Lung (tissue), 11 donors: ENCODE measurements at regions not wholly inside any gene's neighbourhood (a gene's known extent, or its start where the extent isn't known, plus 50 kb on each side); places are given as distances from the start of the nearest gene placed in this dataset.

Experiments used
- ATAC-seq: fragments of 200-7000 bp; cut with Tn5 transposase; one replicate; pipeline ENCODE4 v1.9.1; 2020; ENCODE audit warnings: moderate number of reproducible peaks; ENCODE audit not compliant: insufficient read depth, low FRiP score
- DNase-seq, 3 donors: peaks; one replicate each; pipeline ENCODE4 v3.0.0-alpha.2; 2013 to 2017
- H3K27ac ChIP-seq, 2 donors: one replicate each; pipeline ENCODE4 v1.5.1; 2013; ENCODE audit warnings: mild to moderate bottlenecking in 2 of 2, moderate library complexity in 2 of 2, control low read depth in 1 of 2, inconsistent platforms in 1 of 2, low read depth in 1 of 2, low read length in 1 of 2
- H3K27me3 ChIP-seq, 3 donors: one replicate each; pipeline ENCODE4 v1.5.1; 2013; ENCODE audit warnings: low read length in 2 of 3; ENCODE audit not compliant: control insufficient read depth in 3 of 3, insufficient read depth in 3 of 3
- H3K36me3 ChIP-seq, 4 donors: one replicate each; pipeline ENCODE4 v1.5.1; 2013; ENCODE audit warnings: low read length in 4 of 4, mild to moderate bottlenecking in 1 of 4, moderate library complexity in 1 of 4; ENCODE audit not compliant: control insufficient read depth in 4 of 4, insufficient read depth in 4 of 4
- H3K4me1 ChIP-seq, 5 donors: one replicate each; pipeline ENCODE4 v1.5.1; 2013; ENCODE audit warnings: low read length in 5 of 5, mild to moderate bottlenecking in 2 of 5, moderate library complexity in 1 of 5; ENCODE audit not compliant: control insufficient read depth in 5 of 5, insufficient read depth in 5 of 5
- H3K4me3 ChIP-seq: one replicate; pipeline ENCODE4 v1.5.1; 2013; ENCODE audit warnings: mild to moderate bottlenecking, control low read depth, moderate library complexity
- H3K9ac ChIP-seq, 2 donors: one replicate each; pipeline ENCODE4 v1.5.1; 2013; ENCODE audit warnings: low read length in 2 of 2, control low read depth in 1 of 2; ENCODE audit not compliant: insufficient read depth in 1 of 2
- H3K9me3 ChIP-seq, 4 donors: one replicate each; pipeline ENCODE4 v1.5.1; 2013; ENCODE audit warnings: low read length in 3 of 4, mild to moderate bottlenecking in 1 of 4, moderate library complexity in 1 of 4; ENCODE audit not compliant: control insufficient read depth in 4 of 4, insufficient read depth in 3 of 4
- CTCF ChIP-seq: IDR thresholded peaks from 2 replicates; pipeline ENCODE4 v1.5.1; 2012; ENCODE audit warnings: mild to moderate bottlenecking; ENCODE audit errors: control extremely low read depth, extremely low read depth
- WGBS, 2 donors: extraction: QIAGEN DNeasy Blood & Tissue Kit; methylation state at CpG; one replicate each; pipeline ENCODE4 v1.1.7; 2013; 5-methylcytosine and 5-hydroxymethylcytosine counted together
- donor health status: control.
- donor health status: control.
- donor health status: Bipolar disorder and iron deficiency.
- donor health status: healthy.
- donor health status: DM: yes; HTN: yes; CAD: no.

- Histone ChIP-seq H3K4me1 (no peaks in the 10 kb centered on the region), H3K4me3 (no peak overlapping the region), H3K36me3 (no peaks in the 10 kb centered on the region), H3K9me3 (no peaks in the 10 kb centered on the region), H3K27me3 (no peaks in the 10 kb centered on the region), H3K27ac (no peak overlapping the region), H3K9ac (no peak overlapping the region)
- TF ChIP-seq CTCF: no peak
- WGBS, 2 donors: 89 to 90% methylated on average over 3 of the region's 3 CpGs
- ATAC-seq: no peak
- DNase-seq: no peak
These were observed 52.1 kb upstream of the SESN3 start for GRCh38 chr11:95283146-95283545.

GRCh38 chr11:95282291-95282751, 51.3 kb upstream of the SESN3 start:
- no peaks in the 10 kb centered on the region for H3K9me3 ChIP-seq
- TF ChIP-seq CTCF: no peak
- H3K36me3 ChIP-seq: no peaks in the 10 kb centered on the region
- H3K9ac ChIP-seq: no peak overlapping the region
- no peak overlapping the region for H3K4me3 ChIP-seq
- peak; percentile 49 for ATAC-seq
- peak overlapping the region in 1 of 2 donors; percentile 52 for H3K27ac ChIP-seq
- DNase-seq: peak; percentile 49 to 72 (median 71)
- whole genome bisulfite sequencing, 2 donors: 42 to 63% methylated on average over 6 of the region's 6 CpGs
- no peaks in the 10 kb centered on the region for H3K4me1 ChIP-seq
- H3K27me3 ChIP-seq: no peaks in the 10 kb centered on the region
